ENCODE measurements at regions not wholly inside any gene's neighbourhood (a gene's known extent, or its start where the extent isn't known, plus 50 kb on each side); places are given as distances from the start of the nearest gene placed in this dataset.

DNA sequence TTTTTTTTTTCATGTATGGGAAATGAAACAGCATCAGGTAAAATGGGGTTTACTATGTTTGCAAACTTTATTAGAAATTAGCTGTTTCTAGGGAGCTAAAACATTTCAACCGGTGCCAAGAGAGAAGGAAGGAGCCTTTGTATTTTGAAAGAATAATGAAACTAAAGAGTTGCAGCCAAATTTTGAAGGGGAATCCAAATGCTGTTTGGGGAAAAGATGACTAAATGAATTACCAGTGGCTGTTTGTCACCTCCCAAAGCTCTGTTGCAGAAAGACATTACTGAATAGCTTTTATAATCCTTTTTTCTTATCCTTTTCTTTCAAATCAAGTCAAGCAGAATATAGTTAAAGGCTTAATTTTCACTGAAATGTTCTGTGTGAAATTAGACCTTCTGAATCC is 591.3 kb upstream of the ADGRL2 start:
- Histone ChIP-seq H3K9me3 (ENCODE audit: insufficient read depth, low read length) (no peaks in the 10 kb centered on the region), H3K27ac (ENCODE audit: low read depth, low read length) (peak overlapping the region; percentile 31; the same call in 1 of the 2 replicates), H3K9me2 (replicated peaks; ENCODE audit: insufficient read depth, low read length) (no peaks in the 10 kb centered on the region), H3K4me2 (ENCODE audit: low read depth, low read length, poor library complexity, severe bottlenecking) (peak overlapping the region; percentile 26), H3K9ac (ENCODE audit: low read length) (no peak overlapping the region), H3K79me2 (ENCODE audit: insufficient read depth, low read length) (no peaks in the 10 kb centered on the region), H3K27me3 (ENCODE audit: low read length) (no peaks in the 10 kb centered on the region), H3K36me3 (ENCODE audit: low read length) (no peaks in the 10 kb centered on the region), H4K20me1 (ENCODE audit: low read depth, low read length) (no peaks in the 10 kb centered on the region), H2AFZ (ENCODE audit: low read depth, low read length, severe bottlenecking) (peak overlapping the region; percentile 73), H3K4me3 (ENCODE audit: insufficient read depth, low read length, poor library complexity, severe bottlenecking) (no peak overlapping the region), H3F3A (ENCODE audit: insufficient read depth) (0 out of 2 replicates have a peak, but pooled peaks cover 1% of the 10 kb centered on the region)
- TF ChIP-seq, protein P1, sequence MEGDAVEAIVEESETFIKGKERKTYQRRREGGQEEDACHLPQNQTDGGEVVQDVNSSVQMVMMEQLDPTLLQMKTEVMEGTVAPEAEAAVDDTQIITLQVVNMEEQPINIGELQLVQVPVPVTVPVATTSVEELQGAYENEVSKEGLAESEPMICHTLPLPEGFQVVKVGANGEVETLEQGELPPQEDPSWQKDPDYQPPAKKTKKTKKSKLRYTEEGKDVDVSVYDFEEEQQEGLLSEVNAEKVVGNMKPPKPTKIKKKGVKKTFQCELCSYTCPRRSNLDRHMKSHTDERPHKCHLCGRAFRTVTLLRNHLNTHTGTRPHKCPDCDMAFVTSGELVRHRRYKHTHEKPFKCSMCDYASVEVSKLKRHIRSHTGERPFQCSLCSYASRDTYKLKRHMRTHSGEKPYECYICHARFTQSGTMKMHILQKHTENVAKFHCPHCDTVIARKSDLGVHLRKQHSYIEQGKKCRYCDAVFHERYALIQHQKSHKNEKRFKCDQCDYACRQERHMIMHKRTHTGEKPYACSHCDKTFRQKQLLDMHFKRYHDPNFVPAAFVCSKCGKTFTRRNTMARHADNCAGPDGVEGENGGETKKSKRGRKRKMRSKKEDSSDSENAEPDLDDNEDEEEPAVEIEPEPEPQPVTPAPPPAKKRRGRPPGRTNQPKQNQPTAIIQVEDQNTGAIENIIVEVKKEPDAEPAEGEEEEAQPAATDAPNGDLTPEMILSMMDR (IDR thresholded peaks at IDR 0.05; ENCODE audit: insufficient read depth, low read length, poor library complexity, severe bottlenecking), result no peak
- TF ChIP-seq EZH2phosphoT487 (conservative IDR thresholded peaks at IDR 0.05; ENCODE audit: low read length), result no peak

DNA sequence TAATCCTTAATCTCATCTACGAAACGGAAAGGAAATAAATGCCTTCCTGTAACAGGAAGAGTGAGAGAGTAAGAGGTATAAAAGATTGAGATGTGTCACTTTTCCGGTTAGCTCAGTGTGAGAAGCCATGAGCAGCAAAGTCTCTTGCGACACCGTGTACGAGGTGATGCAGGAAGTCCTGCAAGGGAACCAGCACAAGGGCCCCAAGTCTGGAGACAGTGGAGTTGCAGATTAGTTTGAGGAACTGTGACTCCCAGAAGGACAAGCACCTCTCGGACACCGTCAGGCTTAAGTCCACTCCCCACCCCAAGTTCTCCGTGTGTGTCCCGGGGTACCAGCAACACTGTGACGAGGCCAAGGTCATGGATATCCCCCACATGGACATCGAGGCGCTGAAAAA is 592.3 kb upstream of the ADGRL2 start:
- Histone ChIP-seq H3K9me2 (replicated peaks; ENCODE audit: insufficient read depth, low read length) (no peaks in the 10 kb centered on the region), H3K79me2 (ENCODE audit: insufficient read depth, low read length) (no peaks in the 10 kb centered on the region), H3K4me2 (ENCODE audit: low read depth, low read length, poor library complexity, severe bottlenecking) (no peak overlapping the region), H3K27ac (ENCODE audit: low read depth, low read length) (no peak overlapping the region), H4K20me1 (ENCODE audit: low read depth, low read length) (no peaks in the 10 kb centered on the region), H3K9me3 (ENCODE audit: insufficient read depth, low read length) (no peaks in the 10 kb centered on the region), H3K4me3 (ENCODE audit: insufficient read depth, low read length, poor library complexity, severe bottlenecking) (no peak overlapping the region), H3K36me3 (ENCODE audit: low read length) (no peaks in the 10 kb centered on the region), H3F3A (ENCODE audit: insufficient read depth) (no peaks in the 10 kb centered on the region), H3K9ac (ENCODE audit: low read length) (no peak overlapping the region), H3K27me3 (ENCODE audit: low read length) (no peaks in the 10 kb centered on the region), H2AFZ (ENCODE audit: low read depth, low read length, severe bottlenecking) (no peak overlapping the region)
- TF ChIP-seq, protein P1 (IDR thresholded peaks at IDR 0.05; ENCODE audit: insufficient read depth, low read length, poor library complexity, severe bottlenecking), result no peak
- no peak for TF ChIP-seq EZH2phosphoT487 (conservative IDR thresholded peaks at IDR 0.05; ENCODE audit: low read length)

DNA sequence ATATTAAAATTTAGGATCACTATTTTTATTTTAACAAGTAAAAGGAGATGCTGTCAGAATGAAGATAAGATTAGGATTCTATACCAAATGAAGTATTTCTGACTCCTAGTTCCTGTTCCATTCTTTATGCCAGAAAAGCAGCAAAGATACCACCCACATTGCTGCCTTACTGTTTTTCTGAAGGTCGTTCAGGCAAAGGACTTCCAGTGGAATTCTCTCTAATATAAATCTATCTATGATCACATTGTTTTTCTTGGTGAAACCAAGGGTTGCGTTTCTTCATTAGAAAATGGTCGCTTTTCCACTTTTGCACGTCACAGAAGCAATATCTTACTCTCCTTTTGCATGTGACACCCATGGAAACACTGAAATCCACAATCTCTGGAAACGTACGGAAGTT is 594.8 kb upstream of the ADGRL2 start:
- no peaks in the 10 kb centered on the region for H4K20me1 ChIP-seq (ENCODE audit: low read depth, low read length)
- H3K79me2 ChIP-seq (ENCODE audit: insufficient read depth, low read length), result no peaks in the 10 kb centered on the region
- no peak for TF ChIP-seq EZH2phosphoT487 (conservative IDR thresholded peaks at IDR 0.05; ENCODE audit: low read length)
- TF ChIP-seq, protein P1 (IDR thresholded peaks at IDR 0.05; ENCODE audit: insufficient read depth, low read length, poor library complexity, severe bottlenecking), result no peak
- no peak overlapping the region for H3K27ac ChIP-seq (ENCODE audit: low read depth, low read length)
- no peaks in the 10 kb centered on the region for H3K9me3 ChIP-seq (ENCODE audit: insufficient read depth, low read length)
- no peaks in the 10 kb centered on the region for H3K9me2 ChIP-seq (replicated peaks; ENCODE audit: insufficient read depth, low read length)
- no peaks in the 10 kb centered on the region for H3K36me3 ChIP-seq (ENCODE audit: low read length)
- H3K27me3 ChIP-seq (ENCODE audit: low read length), result no peaks in the 10 kb centered on the region
- H3K9ac ChIP-seq (ENCODE audit: low read length), result no peak overlapping the region
- no peak overlapping the region for H3K4me3 ChIP-seq (ENCODE audit: insufficient read depth, low read length, poor library complexity, severe bottlenecking)
- H3F3A ChIP-seq (ENCODE audit: insufficient read depth), result no peaks in the 10 kb centered on the region
- no peak overlapping the region for H3K4me2 ChIP-seq (ENCODE audit: low read depth, low read length, poor library complexity, severe bottlenecking)
- no peak overlapping the region for H2AFZ ChIP-seq (ENCODE audit: low read depth, low read length, severe bottlenecking)

Data from SU-DHL-6 (cell line).